ENCODE measurements at regions not wholly inside any gene's neighbourhood (a gene's known extent, or its start where the extent isn't known, plus 50 kb on each side); places are given as distances from the start of the nearest gene placed in this dataset.

GRCh38 chr17:13153036-13153435 lies 135.2 kb upstream of the ELAC2 start:
- TF ChIP-seq EZH2 (IDR thresholded peaks at IDR 0.05; ENCODE audit: insufficient read depth, poor library complexity, severe bottlenecking) (no peak), EZH2phosphoT487 (IDR thresholded peaks at IDR 0.05; ENCODE audit: insufficient read depth, low read depth) (no peak)

Measured in GM23248 (cell line).